ENCODE measurements at regions not wholly inside any gene's neighbourhood (a gene's known extent, or its start where the extent isn't known, plus 50 kb on each side); places are given as distances from the start of the nearest gene placed in this dataset.

DNA sequence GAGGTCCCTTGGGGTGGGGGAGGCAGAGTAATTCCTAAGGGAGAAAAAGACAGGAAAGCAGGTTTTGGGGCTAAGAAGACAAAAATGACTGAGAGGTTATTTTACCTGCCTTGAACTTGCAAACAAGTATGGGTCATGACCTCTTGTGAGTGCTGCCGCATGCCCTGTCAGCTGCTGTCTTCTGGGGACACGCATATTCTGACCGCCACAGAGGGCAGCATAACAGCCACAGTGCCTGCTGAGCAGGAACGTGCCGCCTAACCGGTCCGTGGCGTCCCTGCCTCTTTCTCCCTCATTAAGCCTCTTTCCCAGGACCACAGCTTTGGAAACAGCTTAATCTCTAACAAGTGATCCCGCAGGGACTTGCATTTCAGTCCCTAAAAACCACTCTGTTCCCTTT, 51.3 kb upstream of the KCNA1 start:
- TF ChIP-seq, protein P1, sequence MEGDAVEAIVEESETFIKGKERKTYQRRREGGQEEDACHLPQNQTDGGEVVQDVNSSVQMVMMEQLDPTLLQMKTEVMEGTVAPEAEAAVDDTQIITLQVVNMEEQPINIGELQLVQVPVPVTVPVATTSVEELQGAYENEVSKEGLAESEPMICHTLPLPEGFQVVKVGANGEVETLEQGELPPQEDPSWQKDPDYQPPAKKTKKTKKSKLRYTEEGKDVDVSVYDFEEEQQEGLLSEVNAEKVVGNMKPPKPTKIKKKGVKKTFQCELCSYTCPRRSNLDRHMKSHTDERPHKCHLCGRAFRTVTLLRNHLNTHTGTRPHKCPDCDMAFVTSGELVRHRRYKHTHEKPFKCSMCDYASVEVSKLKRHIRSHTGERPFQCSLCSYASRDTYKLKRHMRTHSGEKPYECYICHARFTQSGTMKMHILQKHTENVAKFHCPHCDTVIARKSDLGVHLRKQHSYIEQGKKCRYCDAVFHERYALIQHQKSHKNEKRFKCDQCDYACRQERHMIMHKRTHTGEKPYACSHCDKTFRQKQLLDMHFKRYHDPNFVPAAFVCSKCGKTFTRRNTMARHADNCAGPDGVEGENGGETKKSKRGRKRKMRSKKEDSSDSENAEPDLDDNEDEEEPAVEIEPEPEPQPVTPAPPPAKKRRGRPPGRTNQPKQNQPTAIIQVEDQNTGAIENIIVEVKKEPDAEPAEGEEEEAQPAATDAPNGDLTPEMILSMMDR (IDR thresholded peaks at IDR 0.05), result no peak
- TF ChIP-seq ZFX (IDR thresholded peaks at IDR 0.05; ENCODE audit: borderline replicate concordance), result no peak
- H3K27ac ChIP-seq, result no peak overlapping the region

DNA sequence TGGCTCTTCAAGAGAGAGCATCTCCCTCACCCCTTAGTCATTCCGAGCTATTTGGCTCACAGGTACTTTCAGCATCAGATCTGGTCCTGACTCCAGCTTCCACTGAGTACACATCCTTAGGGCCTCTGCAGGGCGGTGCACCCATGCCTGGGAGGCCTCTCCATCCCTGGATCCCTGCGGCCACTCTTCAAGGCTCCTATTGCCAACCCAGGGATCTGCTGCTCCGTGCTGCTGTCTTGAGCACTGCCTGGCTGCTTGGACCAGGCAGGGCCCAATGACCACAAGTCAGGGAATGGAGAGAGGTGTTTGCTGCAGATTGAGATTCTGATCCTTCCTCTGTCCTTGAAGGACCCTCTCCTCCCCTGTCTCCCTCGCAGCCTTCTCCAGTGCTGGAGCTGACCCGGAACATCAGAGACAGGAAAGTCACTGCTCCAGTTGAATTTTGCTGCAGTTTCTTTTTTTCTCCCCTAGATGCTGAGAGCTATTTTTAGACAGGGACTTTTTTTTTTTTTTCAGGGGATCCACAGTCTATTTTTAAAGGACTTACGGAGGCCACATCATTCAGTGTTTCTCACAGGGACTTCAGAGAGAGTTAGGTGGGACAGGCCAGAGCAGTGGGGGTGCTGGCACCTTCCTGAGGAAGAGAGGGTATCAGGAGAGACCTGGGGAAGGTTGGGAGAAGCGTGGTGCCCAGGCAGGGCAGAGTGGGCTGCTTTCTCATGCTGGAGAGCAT, 50.1 kb upstream of the KCNA1 start:
- H3K27ac ChIP-seq, result no peak overlapping the region
- TF ChIP-seq, protein P1 (IDR thresholded peaks at IDR 0.05), result no peak

Data from 22Rv1 (cell line).